Endothelial cell (in vitro differentiated cells): ENCODE measurements at regions not wholly inside any gene's neighbourhood (a gene's known extent, or its start where the extent isn't known, plus 50 kb on each side); places are given as distances from the start of the nearest gene placed in this dataset.
"Not testable (repeated sequence)": the region's sequence is repeated elsewhere in the genome, so short reads cannot be mapped to it uniquely, and the experiment has no call there.

Source experiments
- DNase-seq: peaks from one replicate; pipeline ENCODE4 v3.0.0; 2021; ENCODE audit warnings: low spot score
- H3K27ac Mint-ChIP-seq: one replicate; pipeline ENCODE4 v1.8.0; 2021; ENCODE audit warnings: mixed read lengths, inconsistent platforms; ENCODE audit not compliant: unreplicated experiment
- H3K27me3 Mint-ChIP-seq: one replicate; pipeline ENCODE4 v1.8.0; 2021; ENCODE audit warnings: mild to moderate bottlenecking, moderate library complexity, mixed read lengths, inconsistent platforms; ENCODE audit not compliant: unreplicated experiment
- H3K36me3 Mint-ChIP-seq: one replicate; pipeline ENCODE4 v1.8.0; 2021; ENCODE audit warnings: mild to moderate bottlenecking, low read depth, mixed read lengths, inconsistent platforms; ENCODE audit not compliant: unreplicated experiment
- H3K4me1 Mint-ChIP-seq: one replicate; pipeline ENCODE4 v1.8.0; 2021; ENCODE audit warnings: mild to moderate bottlenecking, mixed read lengths, inconsistent platforms; ENCODE audit not compliant: unreplicated experiment
- H3K4me3 Mint-ChIP-seq: one replicate; pipeline ENCODE4 v1.8.0; 2021; ENCODE audit warnings: mild to moderate bottlenecking, mixed read lengths, inconsistent platforms; ENCODE audit not compliant: unreplicated experiment
- H3K9me3 Mint-ChIP-seq: one replicate; pipeline ENCODE4 v1.8.0; 2021; ENCODE audit warnings: mixed read lengths, inconsistent platforms; ENCODE audit not compliant: unreplicated experiment

DNA sequence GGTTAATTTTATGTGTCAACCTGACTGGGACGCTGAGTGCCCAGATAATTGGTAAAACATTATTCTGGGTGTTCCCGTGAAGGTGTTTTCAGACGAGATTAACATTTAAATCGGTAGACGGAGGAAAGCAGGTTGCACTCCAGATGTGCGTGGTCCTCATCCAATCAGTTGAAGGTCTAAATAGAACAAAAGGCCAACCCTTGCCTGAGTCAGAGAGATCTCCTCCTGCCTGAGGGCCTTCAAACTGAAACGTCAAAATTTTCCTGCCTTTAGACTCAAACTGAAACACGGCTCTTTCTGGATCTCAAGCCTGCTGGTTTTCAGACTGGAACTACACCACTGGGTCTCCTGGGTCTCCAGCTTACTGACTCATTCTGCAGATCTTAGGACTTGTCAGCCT lies 70.9 kb downstream of the NPIPA5 start:
- not testable (repeated sequence) for H3K9me3 Mint-ChIP-seq, DNase-seq, H3K36me3 Mint-ChIP-seq, H3K4me1 Mint-ChIP-seq, H3K27me3 Mint-ChIP-seq, H3K27ac Mint-ChIP-seq, H3K4me3 Mint-ChIP-seq

- not testable (repeated sequence) for H3K4me3 Mint-ChIP-seq, H3K4me1 Mint-ChIP-seq, H3K27me3 Mint-ChIP-seq, H3K36me3 Mint-ChIP-seq, H3K9me3 Mint-ChIP-seq, DNase-seq, H3K27ac Mint-ChIP-seq
These were observed 72.2 kb downstream of the NPIPA5 start for GRCh38 chr16:15305889-15306288.

- not testable (repeated sequence) for H3K9me3 Mint-ChIP-seq
These were observed 74.3 kb downstream of the NPIPA5 start for GRCh38 chr16:15303667-15304324.

GRCh38 chr16:15297104-15297503 lies 81.0 kb downstream of the NPIPA5 start:
- H3K4me1 Mint-ChIP-seq, result not testable (repeated sequence)

More at GRCh38 chr16:15303667-15304324, 74.3 kb downstream of the NPIPA5 start:
- H3K27me3 Mint-ChIP-seq, H3K4me3 Mint-ChIP-seq, H3K4me1 Mint-ChIP-seq, DNase-seq, H3K36me3 Mint-ChIP-seq, H3K27ac Mint-ChIP-seq: not testable (repeated sequence)

GRCh38 chr16:15274796-15275195 lies 103.3 kb downstream of the NPIPA5 start:
- DNase-seq, H3K4me3 Mint-ChIP-seq, H3K27ac Mint-ChIP-seq, H3K27me3 Mint-ChIP-seq, H3K36me3 Mint-ChIP-seq, H3K9me3 Mint-ChIP-seq, H3K4me1 Mint-ChIP-seq: not testable (repeated sequence)

More at GRCh38 chr16:15297104-15297503, 81.0 kb downstream of the NPIPA5 start:
- H3K9me3 Mint-ChIP-seq, H3K36me3 Mint-ChIP-seq, DNase-seq, H3K4me3 Mint-ChIP-seq, H3K27ac Mint-ChIP-seq, H3K27me3 Mint-ChIP-seq: not testable (repeated sequence)

- not testable (repeated sequence) for H3K4me1 Mint-ChIP-seq, DNase-seq, H3K27me3 Mint-ChIP-seq, H3K4me3 Mint-ChIP-seq, H3K36me3 Mint-ChIP-seq, H3K9me3 Mint-ChIP-seq, H3K27ac Mint-ChIP-seq
These were observed 104.1 kb downstream of the NPIPA5 start for GRCh38 chr16:15273964-15274363.

GRCh38 chr16:15266941-15267340 lies 111.2 kb downstream of the NPIPA5 start:
- not testable (repeated sequence) for H3K27ac Mint-ChIP-seq, H3K4me3 Mint-ChIP-seq, DNase-seq, H3K4me1 Mint-ChIP-seq, H3K9me3 Mint-ChIP-seq, H3K36me3 Mint-ChIP-seq, H3K27me3 Mint-ChIP-seq

DNA sequence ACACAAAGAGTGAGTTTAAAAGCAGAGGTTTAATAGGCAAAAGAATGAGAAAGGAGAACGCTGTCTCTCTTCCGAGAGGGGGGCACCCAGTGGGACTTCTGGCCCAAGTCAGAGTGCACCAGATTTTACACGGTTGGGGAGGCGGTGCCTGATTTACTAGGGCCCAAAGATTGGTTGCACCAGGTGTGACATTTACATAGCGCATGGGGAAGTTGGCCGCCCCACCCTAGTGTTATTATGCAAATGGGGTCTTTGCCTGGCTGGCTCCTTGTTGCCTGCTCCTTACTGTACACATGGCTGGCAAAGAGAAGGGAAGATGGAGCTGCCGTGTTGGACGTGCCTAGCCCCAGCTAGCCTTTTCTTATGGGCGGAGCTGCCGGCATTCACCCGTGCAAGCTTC lies 115.9 kb downstream of the NPIPA5 start:
- not testable (repeated sequence) for H3K4me1 Mint-ChIP-seq, H3K4me3 Mint-ChIP-seq, H3K27ac Mint-ChIP-seq, H3K9me3 Mint-ChIP-seq, DNase-seq, H3K27me3 Mint-ChIP-seq, H3K36me3 Mint-ChIP-seq

- H3K27me3 Mint-ChIP-seq, H3K4me1 Mint-ChIP-seq, H3K36me3 Mint-ChIP-seq, H3K27ac Mint-ChIP-seq, H3K4me3 Mint-ChIP-seq, H3K9me3 Mint-ChIP-seq, DNase-seq: not testable (repeated sequence)
These were observed 130.1 kb downstream of the NPIPA5 start for GRCh38 chr16:15247971-15248370.

- H3K4me1 Mint-ChIP-seq, H3K27ac Mint-ChIP-seq, H3K36me3 Mint-ChIP-seq, H3K27me3 Mint-ChIP-seq, H3K9me3 Mint-ChIP-seq, DNase-seq, H3K4me3 Mint-ChIP-seq: not testable (repeated sequence)
These were observed 141.3 kb downstream of the NPIPA5 start for GRCh38 chr16:15236674-15237323.

- DNase-seq, H3K4me1 Mint-ChIP-seq, H3K27ac Mint-ChIP-seq, H3K9me3 Mint-ChIP-seq, H3K27me3 Mint-ChIP-seq, H3K4me3 Mint-ChIP-seq, H3K36me3 Mint-ChIP-seq: not testable (repeated sequence)
These were observed 141.1 kb upstream of the RRN3 start for GRCh38 chr16:15235140-15235539.

GRCh38 chr16:15234702-15235101 lies 140.6 kb upstream of the RRN3 start:
- DNase-seq, H3K4me1 Mint-ChIP-seq, H3K27me3 Mint-ChIP-seq, H3K27ac Mint-ChIP-seq, H3K9me3 Mint-ChIP-seq, H3K4me3 Mint-ChIP-seq, H3K36me3 Mint-ChIP-seq: not testable (repeated sequence)
